Fibroblast of the aortic adventitia (primary cell): ENCODE measurements at regions not wholly inside any gene's neighbourhood (a gene's known extent, or its start where the extent isn't known, plus 50 kb on each side); places are given as distances from the start of the nearest gene placed in this dataset.

Experiments used
- DNase-seq: peaks from one replicate; pipeline ENCODE4 v3.0.0-alpha.2; 2010; ENCODE audit warnings: low read depth
- H3K4me3 ChIP-seq: 2 replicates; pipeline ENCODE4 v1.5.1; 2011; ENCODE audit warnings: low read depth, mild to moderate bottlenecking, control low read depth, low read length, moderate library complexity
- CTCF ChIP-seq: IDR thresholded peaks from 2 replicates; pipeline ENCODE4 v1.5.1; 2011; ENCODE audit warnings: mild to moderate bottlenecking, low read length, control low read depth, inconsistent platforms; ENCODE audit not compliant: insufficient read depth

GRCh38 chr6:166687070-166687878 lies 60.2 kb upstream of the RPS6KA2 start:
- no peak overlapping the region for H3K4me3 ChIP-seq
- TF ChIP-seq CTCF = no peak
- DNase-seq = no peak

GRCh38 chr6:166686317-166686716 lies 59.3 kb upstream of the RPS6KA2 start:
- no peak for TF ChIP-seq CTCF
- no peak for DNase-seq
- H3K4me3 ChIP-seq = no peak overlapping the region

- TF ChIP-seq CTCF = no peak
- no peak for DNase-seq
- H3K4me3 ChIP-seq = no peak overlapping the region
Measured at GRCh38 chr6:166684866-166685265, 57.8 kb upstream of the RPS6KA2 start.

GRCh38 chr6:166684170-166684569 lies 57.1 kb upstream of the RPS6KA2 start:
- no peak for TF ChIP-seq CTCF
- DNase-seq = no peak
- no peak overlapping the region for H3K4me3 ChIP-seq

GRCh38 chr6:166683477-166683876 lies 56.4 kb upstream of the RPS6KA2 start:
- TF ChIP-seq CTCF = no peak
- no peak overlapping the region for H3K4me3 ChIP-seq
- peak; percentile 27 for DNase-seq

GRCh38 chr6:166679566-166679965 lies 52.5 kb upstream of the RPS6KA2 start:
- TF ChIP-seq CTCF = no peak
- no peak for DNase-seq
- no peak overlapping the region for H3K4me3 ChIP-seq

- no peak for TF ChIP-seq CTCF
- peak; percentile 7 for DNase-seq
- no peak overlapping the region for H3K4me3 ChIP-seq
Measured at GRCh38 chr6:166678426-166678825, 51.4 kb upstream of the RPS6KA2 start.
